Testis (tissue), 2 donors: ENCODE measurements at regions not wholly inside any gene's neighbourhood (a gene's known extent, or its start where the extent isn't known, plus 50 kb on each side); places are given as distances from the start of the nearest gene placed in this dataset.

Experiments
- CTCF ChIP-seq, 3 experiments: fragments of 450-650 bp in 2 of 3; fragments of 200-600 bp in 1 of 3; sonication (generic) in 1 of 3; IDR thresholded peaks; one replicate each; pipeline ENCODE4 v1.5.1; 2016 to 2019; ENCODE audit warnings: antibody characterized with exemption in 3 of 3, mild to moderate bottlenecking in 2 of 3, moderate library complexity in 1 of 3
- POLR2A ChIP-seq: fragments of 450-650 bp; IDR thresholded peaks from one replicate; pipeline ENCODE4 v1.6.1; 2017; ENCODE audit warnings: antibody characterized with exemption, mild to moderate bottlenecking, moderate library complexity

- no peak for TF ChIP-seq CTCF (IDR thresholded peaks at IDR 0.05)
- TF ChIP-seq POLR2A: no peak
Measured at GRCh38 chr4:186953599-186954260, 230.1 kb upstream of the FAT1 start.
